AG04449 (cell line): ENCODE measurements at regions not wholly inside any gene's neighbourhood (a gene's known extent, or its start where the extent isn't known, plus 50 kb on each side); places are given as distances from the start of the nearest gene placed in this dataset.
"Not testable (repeated sequence)": the region's sequence is repeated elsewhere in the genome, so short reads cannot be mapped to it uniquely, and the experiment has no call there.

ENCODE experiments used
- CTCF ChIA-PET: fragments of 350-600 bp; formaldehyde crosslinking; extraction: SDS; loops from one replicate; lab custom pipeline; 2021; ENCODE audit warnings: antibody characterized with exemption; lab: Yijun Ruan, JAX
- POLR2A ChIA-PET: fragments of 400-600, 350-600 bp; formaldehyde crosslinking; extraction: SDS; loops from one replicate; lab custom pipeline; 2020; ENCODE audit warnings: antibody characterized with exemption, inconsistent platforms; lab: Yijun Ruan, JAX
- DNase-seq: peaks from one replicate; pipeline ENCODE4 v3.0.0-alpha.2; 2010; ENCODE audit warnings: low read depth, low spot score
- H3K4me3 ChIP-seq: 2 replicates; pipeline ENCODE4 v1.5.1; 2011; ENCODE audit warnings: low read depth, mild to moderate bottlenecking, control low read depth, low read length
- TF ChIP-seq, protein P1 (sequence below): IDR thresholded peaks from one replicate; pipeline ENCODE4 v1.5.1; 2011; ENCODE audit warnings: mild to moderate bottlenecking, moderate library complexity, low read length, control low read depth, inconsistent platforms; ENCODE audit not compliant: insufficient read depth; ENCODE audit errors: missing control alignments

DNA sequence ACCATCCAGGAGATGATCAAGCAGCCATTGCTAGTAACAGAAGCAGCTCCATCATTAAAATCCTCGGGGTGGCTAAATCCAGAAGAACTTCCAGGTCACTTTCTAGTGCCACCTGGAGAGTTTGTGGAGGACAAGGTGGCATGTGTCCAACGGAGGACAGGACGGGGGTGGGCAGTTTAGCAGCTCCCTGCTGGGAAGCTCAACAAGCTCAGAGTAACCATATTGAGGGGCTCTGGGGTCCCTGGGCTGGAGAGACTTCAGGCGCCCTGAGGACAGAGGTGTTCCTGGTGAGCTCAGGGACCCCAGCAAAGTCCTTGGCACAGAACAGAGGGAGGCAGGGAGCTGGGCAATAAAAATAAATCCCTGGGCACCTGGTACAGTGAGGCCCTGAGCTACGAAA lies 140.0 kb upstream of the FHL2 start:
- TF ChIP-seq, protein P1, sequence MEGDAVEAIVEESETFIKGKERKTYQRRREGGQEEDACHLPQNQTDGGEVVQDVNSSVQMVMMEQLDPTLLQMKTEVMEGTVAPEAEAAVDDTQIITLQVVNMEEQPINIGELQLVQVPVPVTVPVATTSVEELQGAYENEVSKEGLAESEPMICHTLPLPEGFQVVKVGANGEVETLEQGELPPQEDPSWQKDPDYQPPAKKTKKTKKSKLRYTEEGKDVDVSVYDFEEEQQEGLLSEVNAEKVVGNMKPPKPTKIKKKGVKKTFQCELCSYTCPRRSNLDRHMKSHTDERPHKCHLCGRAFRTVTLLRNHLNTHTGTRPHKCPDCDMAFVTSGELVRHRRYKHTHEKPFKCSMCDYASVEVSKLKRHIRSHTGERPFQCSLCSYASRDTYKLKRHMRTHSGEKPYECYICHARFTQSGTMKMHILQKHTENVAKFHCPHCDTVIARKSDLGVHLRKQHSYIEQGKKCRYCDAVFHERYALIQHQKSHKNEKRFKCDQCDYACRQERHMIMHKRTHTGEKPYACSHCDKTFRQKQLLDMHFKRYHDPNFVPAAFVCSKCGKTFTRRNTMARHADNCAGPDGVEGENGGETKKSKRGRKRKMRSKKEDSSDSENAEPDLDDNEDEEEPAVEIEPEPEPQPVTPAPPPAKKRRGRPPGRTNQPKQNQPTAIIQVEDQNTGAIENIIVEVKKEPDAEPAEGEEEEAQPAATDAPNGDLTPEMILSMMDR: no peak
- CTCF ChIA-PET: interaction anchor here (0.8 to 12.3 kb wide), 8 partner anchors 10 to 1044 kb away, joined by 3 to 224 read pairs (median 4); partner anchors contain the start of gene C2orf49
- H3K4me3 ChIP-seq: no peak overlapping the region
- no peak for DNase-seq
- POLR2A ChIA-PET: no interaction called here

DNA sequence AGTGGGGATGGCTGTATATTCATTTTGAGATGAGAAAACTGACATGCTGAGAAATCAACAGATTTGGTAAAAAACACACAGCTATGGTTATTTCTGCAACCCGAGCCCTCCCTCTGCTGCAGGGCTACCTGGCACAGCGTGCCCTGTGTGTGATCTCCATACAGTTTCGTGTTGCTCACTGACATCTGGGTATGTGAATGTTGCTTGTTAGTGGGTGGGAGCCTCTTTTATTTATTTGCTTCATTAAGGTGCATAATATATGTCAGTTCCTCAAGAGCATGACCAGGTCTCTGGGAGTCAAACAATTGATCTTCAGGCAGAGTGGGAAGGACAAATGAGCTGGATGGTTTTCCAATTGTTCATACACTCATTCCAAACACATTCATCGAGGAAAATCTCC lies 139.1 kb upstream of the FHL2 start:
- H3K4me3 ChIP-seq: no peak overlapping the region
- TF ChIP-seq, protein P1: no peak
- no peak for DNase-seq
- CTCF ChIA-PET: interaction anchor here (1.2 to 12.3 kb wide), 6 partner anchors 11 to 299 kb away, joined by 4 to 224 read pairs (median 4); partner anchors contain the start of gene C2orf49
- POLR2A ChIA-PET: no interaction called here

DNA sequence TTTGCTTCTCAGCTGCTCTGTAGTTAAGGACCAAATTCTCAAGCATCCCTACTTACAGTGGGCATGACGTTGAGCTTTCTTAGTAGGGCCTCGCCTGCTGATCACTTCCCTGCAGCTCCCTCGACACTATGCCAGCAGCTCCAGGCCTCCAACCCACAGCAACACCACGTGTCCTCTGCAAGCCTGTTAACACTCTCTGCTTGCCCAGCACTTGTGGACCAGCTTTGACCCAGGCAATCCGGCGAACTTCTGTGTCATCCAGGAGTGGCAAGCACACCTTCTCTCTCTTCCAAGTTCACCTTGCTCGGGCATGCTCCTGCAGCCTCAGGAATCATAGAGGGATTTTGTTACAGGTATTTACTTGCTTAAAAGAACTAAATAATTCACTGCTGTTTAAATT lies 138.6 kb upstream of the FHL2 start:
- no peak for DNase-seq
- ChIA-PET POLR2A (no interaction called here), CTCF (interaction anchor here (1.0 to 12.3 kb wide), 5 partner anchors 15 to 424 kb away, joined by 3 to 224 read pairs (median 4); partner anchors contain the start of gene C2orf49)
- no peak overlapping the region for H3K4me3 ChIP-seq
- TF ChIP-seq, protein P1: no peak

DNA sequence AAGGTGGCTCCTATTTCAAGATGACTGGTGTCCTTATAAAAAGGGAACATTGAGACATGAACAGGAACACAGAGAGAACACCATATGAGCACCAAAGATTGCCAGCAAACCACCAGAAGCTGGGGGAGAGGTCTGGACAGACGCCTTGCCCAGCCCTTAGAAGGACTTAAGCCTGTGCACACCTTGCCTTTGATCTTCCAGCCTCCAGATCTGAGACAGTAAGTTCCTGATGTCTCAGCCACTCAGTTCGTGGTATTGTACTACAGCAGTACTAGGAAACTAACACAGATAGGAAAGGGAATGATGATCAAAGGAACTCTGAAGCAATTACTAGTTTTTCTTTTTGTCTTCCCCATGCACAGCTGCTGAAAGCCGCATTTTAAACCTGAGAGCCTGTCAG lies 137.3 kb upstream of the FHL2 start:
- no peak for DNase-seq
- ChIA-PET CTCF (interaction anchor here (1.2 to 12.3 kb wide), 5 partner anchors 8 to 192 kb away, joined by 3 to 224 read pairs (median 8); partner anchors contain the start of gene C2orf49), POLR2A (no interaction called here)
- TF ChIP-seq, protein P1: no peak
- no peak overlapping the region for H3K4me3 ChIP-seq

DNA sequence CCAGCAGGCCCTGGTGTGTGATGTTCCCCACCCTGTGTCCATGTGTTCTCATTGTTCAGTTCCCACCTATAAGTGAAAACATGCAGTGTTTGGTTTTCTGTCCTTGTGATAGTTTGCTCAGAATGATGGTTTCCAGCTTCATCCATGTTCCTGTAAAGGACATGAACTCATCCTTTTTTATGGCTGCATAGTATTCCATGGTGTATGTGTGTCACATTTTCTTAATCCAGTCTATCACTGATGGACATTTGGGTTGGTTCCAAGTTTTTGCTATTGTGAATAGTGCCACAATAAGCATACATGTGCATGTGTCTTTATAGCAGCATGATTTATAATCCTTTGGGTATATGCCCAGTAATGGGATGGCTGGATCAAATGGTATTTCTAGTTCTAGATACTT lies 130.4 kb upstream of the FHL2 start:
- POLR2A ChIA-PET, DNase-seq, H3K4me3 ChIP-seq: not testable (repeated sequence)
- CTCF ChIA-PET: interaction anchor here (1.1 to 15.5 kb wide), 3 partner anchors 9 to 187 kb away, joined by 3 to 476 read pairs (median 8); partner anchors contain the start of gene C2orf49

DNA sequence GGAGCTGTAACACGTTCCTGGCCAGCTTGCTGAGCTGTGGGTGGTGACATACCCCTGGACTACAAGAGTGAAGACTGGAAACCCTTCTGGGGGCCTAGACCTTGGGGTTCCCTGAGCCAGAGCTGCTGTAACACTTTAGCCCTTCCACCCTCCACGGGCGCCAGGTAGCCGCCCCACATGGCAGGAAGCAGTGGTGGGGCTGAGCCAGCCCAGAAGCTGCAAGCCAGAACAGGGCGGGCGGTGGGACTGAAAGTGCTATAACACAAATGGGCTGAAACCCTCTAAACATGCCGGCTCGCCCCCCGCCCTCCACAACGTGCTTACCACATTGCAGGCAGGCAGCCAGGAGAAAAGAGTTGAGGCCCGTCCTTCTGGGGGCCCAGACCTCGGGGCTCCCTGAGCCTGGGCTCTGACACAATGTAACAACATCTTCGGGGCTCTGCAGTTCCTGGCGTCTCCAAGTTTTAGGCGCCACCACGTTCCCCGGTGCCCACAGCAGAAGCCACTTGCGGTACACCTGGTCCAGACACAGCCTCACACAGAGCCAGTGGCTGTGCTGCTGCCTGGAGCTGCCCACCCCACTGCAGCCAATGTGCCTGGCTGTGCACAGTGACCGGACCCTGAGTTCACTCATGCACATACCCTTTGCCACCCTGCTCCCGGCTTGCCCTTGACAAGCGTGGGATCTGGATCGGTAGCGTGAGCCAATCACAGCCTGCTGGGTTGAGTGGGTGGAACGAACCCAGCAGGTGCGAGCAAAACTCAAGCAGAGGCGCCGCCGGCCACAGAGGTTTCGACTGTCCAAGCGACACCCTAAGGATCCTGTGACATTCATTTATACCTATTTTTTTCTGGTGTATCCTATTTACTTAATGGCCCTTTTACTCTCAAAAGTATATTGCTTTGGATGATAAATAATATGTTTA lies 127.4 kb upstream of the FHL2 start:
- CTCF ChIA-PET: interaction anchor here (1.3 to 15.5 kb wide), 6 partner anchors 10 to 184 kb away, joined by 3 to 476 read pairs (median 62); partner anchors contain the start of gene C2orf49
- TF ChIP-seq, protein P1: no peak
- DNase-seq: no peak
- H3K4me3 ChIP-seq: no peak overlapping the region
- POLR2A ChIA-PET: no interaction called here
